ENCODE measurements at regions not wholly inside any gene's neighbourhood (a gene's known extent, or its start where the extent isn't known, plus 50 kb on each side); places are given as distances from the start of the nearest gene placed in this dataset.
"Not testable (repeated sequence)": the region's sequence is repeated elsewhere in the genome, so short reads cannot be mapped to it uniquely, and the experiment has no call there.

- no peak for DNase-seq
- Mint-ChIP-seq H3K4me1 (ENCODE audit: low read depth, unreplicated experiment) (no peaks in the 10 kb centered on the region), H3K36me3 (ENCODE audit: insufficient read depth, unreplicated experiment) (no peaks in the 10 kb centered on the region), H3K27ac (ENCODE audit: unreplicated experiment) (no peak overlapping the region), H3K27me3 (ENCODE audit: insufficient read depth, unreplicated experiment) (no peaks in the 10 kb centered on the region), H3K9me3 (ENCODE audit: unreplicated experiment) (no peaks in the 10 kb centered on the region), H3K4me3 (ENCODE audit: unreplicated experiment) (no peak overlapping the region)
- Histone ChIP-seq H3K27me3 (replicated peaks; ENCODE audit: control insufficient read depth, insufficient read depth, low read length) (no peaks in the 10 kb centered on the region), H3K4me3 (ENCODE audit: low read depth, low read length) (no peak overlapping the region), H3K36me3 (ENCODE audit: control insufficient read depth, insufficient read depth, low read length) (no peaks in the 10 kb centered on the region), H3K4me1 (no peaks in the 10 kb centered on the region), H3K9me3 (no peaks in the 10 kb centered on the region)
- POLR2A ChIA-PET, result no interaction called here
- TF ChIP-seq CTCF (IDR thresholded peaks at IDR 0.05; ENCODE audit: insufficient read depth in 1 of 2, low read depth in 1 of 2, low read length in 1 of 2, severe bottlenecking in 1 of 2, unreplicated experiment in 1 of 2), result no peak
- CTCF ChIA-PET, result no interaction called here
- no TSS peak for BruUV-seq (replicated peaks)
- intact Hi-C loops (cut with micrococcal nuclease; ENCODE audit: unreplicated experiment), result no loop called here
These were observed 600.5 kb downstream of the KCNT2 start for GRCh38 chr1:196007763-196008162.

- Mint-ChIP-seq H3K4me3 (ENCODE audit: unreplicated experiment) (no peak overlapping the region), H3K9me3 (ENCODE audit: unreplicated experiment) (no peaks in the 10 kb centered on the region), H3K36me3 (ENCODE audit: insufficient read depth, unreplicated experiment) (no peaks in the 10 kb centered on the region), H3K27ac (ENCODE audit: unreplicated experiment) (no peak overlapping the region), H3K27me3 (ENCODE audit: insufficient read depth, unreplicated experiment) (no peaks in the 10 kb centered on the region), H3K4me1 (ENCODE audit: low read depth, unreplicated experiment) (no peaks in the 10 kb centered on the region)
- H3K4me1 ChIP-seq, result no peaks in the 10 kb centered on the region
- no TSS peak for BruUV-seq (replicated peaks)
- CTCF ChIA-PET, result no interaction called here
- H3K36me3 ChIP-seq (ENCODE audit: control insufficient read depth, insufficient read depth, low read length), result no peaks in the 10 kb centered on the region
- no peaks in the 10 kb centered on the region for H3K27me3 ChIP-seq (replicated peaks; ENCODE audit: control insufficient read depth, insufficient read depth, low read length)
- intact Hi-C loops (cut with micrococcal nuclease; ENCODE audit: unreplicated experiment), result no loop called here
- no peaks in the 10 kb centered on the region for H3K9me3 ChIP-seq
- H3K4me3 ChIP-seq (ENCODE audit: low read depth, low read length), result no peak overlapping the region
- TF ChIP-seq CTCF (IDR thresholded peaks at IDR 0.05; ENCODE audit: insufficient read depth in 1 of 2, low read depth in 1 of 2, low read length in 1 of 2, severe bottlenecking in 1 of 2, unreplicated experiment in 1 of 2), result no peak
- POLR2A ChIA-PET, result no interaction called here
- no peak for DNase-seq
These were observed 602.8 kb downstream of the KCNT2 start for GRCh38 chr1:196005426-196005825.

- H3K9me3 ChIP-seq; H3K27me3 ChIP-seq (replicated peaks; ENCODE audit: control insufficient read depth, insufficient read depth, low read length); POLR2A ChIA-PET; H3K4me3 ChIP-seq (ENCODE audit: low read depth, low read length); H3K36me3 ChIP-seq (ENCODE audit: control insufficient read depth, insufficient read depth, low read length); H3K4me3 Mint-ChIP-seq (ENCODE audit: unreplicated experiment); H3K27me3 Mint-ChIP-seq (ENCODE audit: insufficient read depth, unreplicated experiment); DNase-seq; H3K4me1 ChIP-seq; CTCF ChIA-PET; intact Hi-C loops (cut with micrococcal nuclease; ENCODE audit: unreplicated experiment); H3K27ac Mint-ChIP-seq (ENCODE audit: unreplicated experiment); BruUV-seq (replicated peaks); H3K36me3 Mint-ChIP-seq (ENCODE audit: insufficient read depth, unreplicated experiment); H3K4me1 Mint-ChIP-seq (ENCODE audit: low read depth, unreplicated experiment); H3K9me3 Mint-ChIP-seq (ENCODE audit: unreplicated experiment): not testable (repeated sequence)
These were observed 603.9 kb downstream of the KCNT2 start for GRCh38 chr1:196004388-196004787.

GRCh38 chr1:196002906-196003305 lies 605.3 kb downstream of the KCNT2 start:
- intact Hi-C loops (cut with micrococcal nuclease; ENCODE audit: unreplicated experiment), result no loop called here
- no peaks in the 10 kb centered on the region for H3K27me3 ChIP-seq (replicated peaks; ENCODE audit: control insufficient read depth, insufficient read depth, low read length)
- H3K4me3 Mint-ChIP-seq (ENCODE audit: unreplicated experiment), result no peak overlapping the region

GRCh38 chr1:196002296-196002695 lies 605.9 kb downstream of the KCNT2 start:
- H3K27me3 Mint-ChIP-seq (ENCODE audit: insufficient read depth, unreplicated experiment); DNase-seq; H3K36me3 Mint-ChIP-seq (ENCODE audit: insufficient read depth, unreplicated experiment); POLR2A ChIA-PET; H3K4me3 Mint-ChIP-seq (ENCODE audit: unreplicated experiment); CTCF ChIA-PET; H3K4me3 ChIP-seq (ENCODE audit: low read depth, low read length); H3K4me1 Mint-ChIP-seq (ENCODE audit: low read depth, unreplicated experiment); intact Hi-C loops (cut with micrococcal nuclease; ENCODE audit: unreplicated experiment); H3K27ac Mint-ChIP-seq (ENCODE audit: unreplicated experiment); H3K27me3 ChIP-seq (replicated peaks; ENCODE audit: control insufficient read depth, insufficient read depth, low read length); H3K36me3 ChIP-seq (ENCODE audit: control insufficient read depth, insufficient read depth, low read length); BruUV-seq (replicated peaks); H3K4me1 ChIP-seq; H3K9me3 ChIP-seq; H3K9me3 Mint-ChIP-seq (ENCODE audit: unreplicated experiment): not testable (repeated sequence)

More at GRCh38 chr1:196002906-196003305, 605.3 kb downstream of the KCNT2 start:
- POLR2A ChIA-PET, result no interaction called here
- TF ChIP-seq CTCF (IDR thresholded peaks at IDR 0.05; ENCODE audit: insufficient read depth in 1 of 2, low read depth in 1 of 2, low read length in 1 of 2, severe bottlenecking in 1 of 2, unreplicated experiment in 1 of 2), result no peak
- H3K36me3 Mint-ChIP-seq (ENCODE audit: insufficient read depth, unreplicated experiment), result no peaks in the 10 kb centered on the region
- Histone ChIP-seq H3K36me3 (ENCODE audit: control insufficient read depth, insufficient read depth, low read length) (no peaks in the 10 kb centered on the region), H3K4me1 (no peaks in the 10 kb centered on the region), H3K9me3 (no peaks in the 10 kb centered on the region), H3K4me3 (ENCODE audit: low read depth, low read length) (no peak overlapping the region)
- H3K9me3 Mint-ChIP-seq (ENCODE audit: unreplicated experiment), result no peaks in the 10 kb centered on the region
- no peaks in the 10 kb centered on the region for H3K27me3 Mint-ChIP-seq (ENCODE audit: insufficient read depth, unreplicated experiment)
- no TSS peak for BruUV-seq (replicated peaks)
- no peaks in the 10 kb centered on the region for H3K4me1 Mint-ChIP-seq (ENCODE audit: low read depth, unreplicated experiment)
- CTCF ChIA-PET, result no interaction called here
- no peak for DNase-seq
- no peak overlapping the region for H3K27ac Mint-ChIP-seq (ENCODE audit: unreplicated experiment)
